HepG2 (cell line): ENCODE measurements at regions not wholly inside any gene's neighbourhood (a gene's known extent, or its start where the extent isn't known, plus 50 kb on each side); places are given as distances from the start of the nearest gene placed in this dataset.

ENCODE experiments used
- CEBPB ChIP-seq: IDR thresholded peaks from 2 replicates; pipeline ENCODE4 v1.6.1; 2011; ENCODE audit warnings: low read depth, low read length, improper control_type of control experiment, borderline replicate concordance
- CREB1 ChIP-seq, 2 experiments: fragments of 450-650 bp in 1 of 2; IDR thresholded peaks; 2 replicates each; pipeline ENCODE4 v1.6.1; 2016 to 2017; ENCODE audit warnings: control low read depth in 1 of 2, mild to moderate bottlenecking in 1 of 2, missing compliant biosample characterization in 1 of 2, missing genetic modification characterization in 1 of 2
- ETV5 ChIP-seq: IDR thresholded peaks from 2 replicates; pipeline ENCODE4 v1.6.1; 2018; ENCODE audit warnings: missing biosample characterization, missing genetic modification reagents, inconsistent platforms, borderline replicate concordance
- HDAC2 ChIP-seq: sonication (generic); formaldehyde crosslinking; IDR thresholded peaks from 2 replicates; pipeline ENCODE4 v1.4.0; 2020; ENCODE audit warnings: missing genetic modification reagents
- HNRNPK ChIP-seq: fragments of 200-400 bp; formaldehyde crosslinking; IDR thresholded peaks from 2 replicates; pipeline ENCODE4 v1.6.1; 2018; ENCODE audit warnings: low read length, low read depth, moderate library complexity, mild to moderate bottlenecking; ENCODE audit not compliant: poor library complexity, severe bottlenecking
- MXI1 ChIP-seq: IDR thresholded peaks from 3 replicates; pipeline ENCODE4 v1.6.1; 2012; ENCODE audit warnings: low read depth, low read length, inconsistent platforms, borderline replicate concordance
- POLR2A ChIP-seq, 2 experiments: IDR thresholded peaks; 2 replicates each; pipeline ENCODE4 v1.6.1; 2011; ENCODE audit warnings: low read depth in 2 of 2, low read length in 2 of 2, mild to moderate bottlenecking in 1 of 2, moderate library complexity in 1 of 2; ENCODE audit not compliant: insufficient read depth in 1 of 2
- PRMT3 ChIP-seq: sonication (generic); formaldehyde crosslinking; IDR thresholded peaks from 2 replicates; pipeline ENCODE4 v1.8.1; 2022; ENCODE audit warnings: low read depth, mild to moderate bottlenecking, moderate library complexity, missing genetic modification reagents, borderline replicate concordance
- SAP130 ChIP-seq: IDR thresholded peaks from 2 replicates; pipeline ENCODE4 v1.6.1; 2016; ENCODE audit warnings: low read depth
- TP53 ChIP-seq: sonication (generic); formaldehyde crosslinking; conservative IDR thresholded peaks from 2 replicates; pipeline ENCODE4 v1.4.0; 2020; ENCODE audit warnings: missing genetic modification reagents
- ZNF326 ChIP-seq: sonication (generic); formaldehyde crosslinking; IDR thresholded peaks from 2 replicates; pipeline ENCODE4 v1.4.0; 2020; ENCODE audit warnings: missing genetic modification reagents, borderline replicate concordance
- TF ChIP-seq, protein P1 (sequence below): sonication (generic); formaldehyde crosslinking; IDR thresholded peaks from 2 replicates; pipeline ENCODE4 v1.4.0; 2020; ENCODE audit warnings: missing genetic modification reagents
- TF ChIP-seq, protein P2 (sequence below), 2 experiments: sonication (generic) in 1 of 2; formaldehyde crosslinking in 1 of 2; IDR thresholded peaks; 2 replicates each; pipeline versions ENCODE4 v1.4.0 to v1.6.1; 2018 to 2020; ENCODE audit warnings: missing genetic modification reagents in 2 of 2, borderline replicate concordance in 1 of 2, low read depth in 1 of 2, mild to moderate bottlenecking in 1 of 2, missing biosample characterization in 1 of 2
- TF ChIP-seq, protein P3 (sequence below): sonication (generic); formaldehyde crosslinking; conservative IDR thresholded peaks from 2 replicates; pipeline ENCODE4 v1.8.0; 2022; ENCODE audit warnings: missing genetic modification reagents

DNA sequence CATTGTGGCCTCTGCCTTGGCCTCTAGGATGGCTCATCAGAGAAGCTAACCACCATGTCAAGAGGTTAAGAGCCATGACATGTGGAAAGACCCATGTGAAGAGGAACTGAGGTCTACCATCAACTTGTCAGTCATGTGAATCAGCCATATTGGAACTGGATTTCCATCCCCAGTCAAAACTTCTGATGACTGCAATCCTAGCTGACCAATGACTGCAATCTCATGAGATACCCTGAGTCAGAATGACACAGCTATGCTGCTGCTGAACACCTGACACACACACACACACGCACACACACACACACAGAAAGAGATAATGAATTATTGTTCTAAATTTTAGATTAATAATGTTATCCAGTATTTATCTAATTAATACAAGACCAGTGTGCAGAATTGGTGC, 337.5 kb upstream of the LMCD1 start:
- TF ChIP-seq CREB1 (IDR thresholded peaks at IDR 0.05): no peak
- no peak for TF ChIP-seq CREB1 (CRISPR knock-in tag; IDR thresholded peaks at IDR 0.05)
- TF ChIP-seq TP53 (CRISPR knock-in tag): no peak
- no peak for TF ChIP-seq SAP130 (CRISPR knock-in tag)
- no peak for TF ChIP-seq CEBPB
- no peak for TF ChIP-seq ETV5 (CRISPR knock-in tag)
- TF ChIP-seq POLR2A (IDR thresholded peaks at IDR 0.05; ENCODE audit: insufficient read depth in 1 of 2, low read depth in 2 of 2, low read length in 2 of 2): no peak
- TF ChIP-seq, protein P1, sequence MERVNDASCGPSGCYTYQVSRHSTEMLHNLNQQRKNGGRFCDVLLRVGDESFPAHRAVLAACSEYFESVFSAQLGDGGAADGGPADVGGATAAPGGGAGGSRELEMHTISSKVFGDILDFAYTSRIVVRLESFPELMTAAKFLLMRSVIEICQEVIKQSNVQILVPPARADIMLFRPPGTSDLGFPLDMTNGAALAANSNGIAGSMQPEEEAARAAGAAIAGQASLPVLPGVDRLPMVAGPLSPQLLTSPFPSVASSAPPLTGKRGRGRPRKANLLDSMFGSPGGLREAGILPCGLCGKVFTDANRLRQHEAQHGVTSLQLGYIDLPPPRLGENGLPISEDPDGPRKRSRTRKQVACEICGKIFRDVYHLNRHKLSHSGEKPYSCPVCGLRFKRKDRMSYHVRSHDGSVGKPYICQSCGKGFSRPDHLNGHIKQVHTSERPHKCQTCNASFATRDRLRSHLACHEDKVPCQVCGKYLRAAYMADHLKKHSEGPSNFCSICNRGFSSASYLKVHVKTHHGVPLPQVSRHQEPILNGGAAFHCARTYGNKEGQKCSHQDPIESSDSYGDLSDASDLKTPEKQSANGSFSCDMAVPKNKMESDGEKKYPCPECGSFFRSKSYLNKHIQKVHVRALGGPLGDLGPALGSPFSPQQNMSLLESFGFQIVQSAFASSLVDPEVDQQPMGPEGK (CRISPR knock-in tag): no peak
- no peak for TF ChIP-seq ZNF326 (CRISPR knock-in tag)
- TF ChIP-seq HNRNPK: no peak
- TF ChIP-seq, protein P2, sequence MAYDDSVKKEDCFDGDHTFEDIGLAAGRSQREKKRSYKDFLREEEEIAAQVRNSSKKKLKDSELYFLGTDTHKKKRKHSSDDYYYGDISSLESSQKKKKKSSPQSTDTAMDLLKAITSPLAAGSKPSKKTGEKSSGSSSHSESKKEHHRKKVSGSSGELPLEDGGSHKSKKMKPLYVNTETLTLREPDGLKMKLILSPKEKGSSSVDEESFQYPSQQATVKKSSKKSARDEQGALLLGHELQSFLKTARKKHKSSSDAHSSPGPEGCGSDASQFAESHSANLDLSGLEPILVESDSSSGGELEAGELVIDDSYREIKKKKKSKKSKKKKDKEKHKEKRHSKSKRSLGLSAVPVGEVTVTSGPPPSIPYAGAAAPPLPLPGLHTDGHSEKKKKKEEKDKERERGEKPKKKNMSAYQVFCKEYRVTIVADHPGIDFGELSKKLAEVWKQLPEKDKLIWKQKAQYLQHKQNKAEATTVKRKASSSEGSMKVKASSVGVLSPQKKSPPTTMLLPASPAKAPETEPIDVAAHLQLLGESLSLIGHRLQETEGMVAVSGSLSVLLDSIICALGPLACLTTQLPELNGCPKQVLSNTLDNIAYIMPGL (CRISPR knock-in tag; IDR thresholded peaks at IDR 0.05; ENCODE audit: borderline replicate concordance in 1 of 2, low read depth in 1 of 2): no peak
- no peak for TF ChIP-seq HDAC2 (CRISPR knock-in tag)
- TF ChIP-seq MXI1: no peak
- TF ChIP-seq PRMT3 (CRISPR knock-in tag): no peak
- TF ChIP-seq, protein P3, sequence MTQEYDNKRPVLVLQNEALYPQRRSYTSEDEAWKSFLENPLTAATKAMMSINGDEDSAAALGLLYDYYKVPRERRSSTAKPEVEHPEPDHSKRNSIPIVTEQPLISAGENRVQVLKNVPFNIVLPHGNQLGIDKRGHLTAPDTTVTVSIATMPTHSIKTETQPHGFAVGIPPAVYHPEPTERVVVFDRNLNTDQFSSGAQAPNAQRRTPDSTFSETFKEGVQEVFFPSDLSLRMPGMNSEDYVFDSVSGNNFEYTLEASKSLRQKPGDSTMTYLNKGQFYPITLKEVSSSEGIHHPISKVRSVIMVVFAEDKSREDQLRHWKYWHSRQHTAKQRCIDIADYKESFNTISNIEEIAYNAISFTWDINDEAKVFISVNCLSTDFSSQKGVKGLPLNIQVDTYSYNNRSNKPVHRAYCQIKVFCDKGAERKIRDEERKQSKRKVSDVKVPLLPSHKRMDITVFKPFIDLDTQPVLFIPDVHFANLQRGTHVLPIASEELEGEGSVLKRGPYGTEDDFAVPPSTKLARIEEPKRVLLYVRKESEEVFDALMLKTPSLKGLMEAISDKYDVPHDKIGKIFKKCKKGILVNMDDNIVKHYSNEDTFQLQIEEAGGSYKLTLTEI (CRISPR knock-in tag): no peak
